Right lobe of liver (tissue), 6 donors: ENCODE measurements at regions not wholly inside any gene's neighbourhood (a gene's known extent, or its start where the extent isn't known, plus 50 kb on each side); places are given as distances from the start of the nearest gene placed in this dataset.

Source experiments
- ATAC-seq, 4 donors: fragments of 200-7000 bp; cut with Tn5 transposase; one replicate each; pipeline ENCODE4 v1.9.1; 2020; ENCODE audit warnings: mild to moderate bottlenecking in 4 of 4, moderate library complexity in 4 of 4
- DNase-seq, 3 donors: peaks; one replicate each; pipeline ENCODE4 v3.0.0-alpha.2; 2020
- H3K27ac ChIP-seq, 3 donors: fragments of 200-600 bp; one replicate each; pipeline ENCODE4 v1.8.0; 2022
- H3K27me3 ChIP-seq, 2 donors: fragments of 200-600 bp; one replicate each; pipeline ENCODE4 v1.8.0; 2022
- H3K36me3 ChIP-seq, 4 donors: fragments of 200-600 bp; sonication (generic) in 1 of 4; one replicate each; pipeline versions ENCODE4 v1.5.1 to v1.8.0; 2017 to 2022; ENCODE audit warnings: control low read depth in 1 of 4
- H3K4me1 ChIP-seq, 4 donors: fragments of 200-600 bp; sonication (generic) in 1 of 4; one replicate each; pipeline versions ENCODE4 v1.5.1 to v1.8.0; 2017 to 2022; ENCODE audit warnings: control low read depth in 1 of 4
- H3K4me3 ChIP-seq, 3 donors: fragments of 200-600 bp; one replicate each; pipeline ENCODE4 v1.8.0; 2022
- H3K9me3 ChIP-seq, 4 donors: fragments of 200-600 bp; sonication (generic) in 1 of 4; one replicate each; pipeline versions ENCODE4 v1.5.1 to v1.8.0; 2017 to 2022; ENCODE audit warnings: control low read depth in 1 of 4
- POLR2A ChIP-seq: fragments of 450-650 bp; IDR thresholded peaks from one replicate; pipeline ENCODE4 v1.6.1; 2017; ENCODE audit warnings: antibody characterized with exemption, mild to moderate bottlenecking
- WGBS: methylation state at CpG from one replicate; pipeline ENCODE4 v1.1.6; 2018; ENCODE audit warnings: low coverage, low lambda C conversion rate; ENCODE audit not compliant: insufficient coverage; ENCODE audit errors: missing lambda C conversion rate; 5-methylcytosine and 5-hydroxymethylcytosine counted together
- intact Hi-C, 2 donors: fragments of 100-400 bp; cut with DNase I; formaldehyde crosslinking; loops; one replicate each; pipeline versions ENCODE4 v1.11.2 to v1.14.1; 2022
- TF ChIP-seq, protein P1 (sequence below), 4 donors: fragments of 200-600 bp in 3 of 4; fragments of 450-650 bp in 1 of 4; IDR thresholded peaks; one replicate each; pipeline versions ENCODE4 v1.5.1 to v1.8.0; 2016 to 2022; ENCODE audit warnings: antibody characterized with exemption in 4 of 4, mild to moderate bottlenecking in 2 of 4
- donor health status: DM: no; HTN: yes; CAD: no.
- donor health status: DM: no; HTN: no; CAD: no.
- donor health status: DM: no; HTN: no; CAD: no.
- donor health status: DM: no; HTN: yes; CAD: no.
- donor health status: DM: no; HTN: yes; CAD: no.

- intact Hi-C loops, result no loop called here
- ATAC-seq (no peak), DNase-seq (no peak)
- Histone ChIP-seq H3K36me3 (no peaks in the 10 kb centered on the region), H3K4me3 (no peak overlapping the region), H3K4me1 (no peaks in the 10 kb centered on the region), H3K27ac (no peak overlapping the region), H3K27me3 (no peaks in the 10 kb centered on the region), H3K9me3 (no peaks in the 10 kb centered on the region)
- WGBS, result 16% methylated on average over 22 of the region's 24 CpGs
- TF ChIP-seq POLR2A, result no peak
- TF ChIP-seq, protein P1, sequence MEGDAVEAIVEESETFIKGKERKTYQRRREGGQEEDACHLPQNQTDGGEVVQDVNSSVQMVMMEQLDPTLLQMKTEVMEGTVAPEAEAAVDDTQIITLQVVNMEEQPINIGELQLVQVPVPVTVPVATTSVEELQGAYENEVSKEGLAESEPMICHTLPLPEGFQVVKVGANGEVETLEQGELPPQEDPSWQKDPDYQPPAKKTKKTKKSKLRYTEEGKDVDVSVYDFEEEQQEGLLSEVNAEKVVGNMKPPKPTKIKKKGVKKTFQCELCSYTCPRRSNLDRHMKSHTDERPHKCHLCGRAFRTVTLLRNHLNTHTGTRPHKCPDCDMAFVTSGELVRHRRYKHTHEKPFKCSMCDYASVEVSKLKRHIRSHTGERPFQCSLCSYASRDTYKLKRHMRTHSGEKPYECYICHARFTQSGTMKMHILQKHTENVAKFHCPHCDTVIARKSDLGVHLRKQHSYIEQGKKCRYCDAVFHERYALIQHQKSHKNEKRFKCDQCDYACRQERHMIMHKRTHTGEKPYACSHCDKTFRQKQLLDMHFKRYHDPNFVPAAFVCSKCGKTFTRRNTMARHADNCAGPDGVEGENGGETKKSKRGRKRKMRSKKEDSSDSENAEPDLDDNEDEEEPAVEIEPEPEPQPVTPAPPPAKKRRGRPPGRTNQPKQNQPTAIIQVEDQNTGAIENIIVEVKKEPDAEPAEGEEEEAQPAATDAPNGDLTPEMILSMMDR (IDR thresholded peaks at IDR 0.05), result no peak
Measured at GRCh38 chr1:36585569-36586548, 103.1 kb upstream of the CSF3R start.

- Histone ChIP-seq H3K9me3 (no peaks in the 10 kb centered on the region), H3K36me3 (no peaks in the 10 kb centered on the region), H3K27ac (no peak overlapping the region), H3K4me1 (no peaks in the 10 kb centered on the region), H3K27me3 (no peaks in the 10 kb centered on the region), H3K4me3 (no peak overlapping the region)
- WGBS, result 31% methylated on average over 6 of the region's 6 CpGs
- TF ChIP-seq, protein P1 (IDR thresholded peaks at IDR 0.05), result no peak
- DNase-seq (no peak), ATAC-seq (no peak)
- intact Hi-C loops, result no loop called here
Measured at GRCh38 chr1:36584874-36585453, 102.3 kb upstream of the CSF3R start.

- WGBS, result 57% methylated on average over 16 of the region's 21 CpGs
- ATAC-seq, result no peak
- Histone ChIP-seq H3K36me3 (no peaks in the 10 kb centered on the region), H3K27ac (no peak overlapping the region), H3K27me3 (no peaks in the 10 kb centered on the region), H3K4me3 (no peak overlapping the region), H3K4me1 (no peaks in the 10 kb centered on the region), H3K9me3 (no peaks in the 10 kb centered on the region)
- DNase-seq, result no peak
- no peak for TF ChIP-seq POLR2A
- TF ChIP-seq, protein P1 (IDR thresholded peaks at IDR 0.05), result no peak
- intact Hi-C loops, result no loop called here
Measured at GRCh38 chr1:36583980-36584782, 101.5 kb upstream of the CSF3R start.

DNA sequence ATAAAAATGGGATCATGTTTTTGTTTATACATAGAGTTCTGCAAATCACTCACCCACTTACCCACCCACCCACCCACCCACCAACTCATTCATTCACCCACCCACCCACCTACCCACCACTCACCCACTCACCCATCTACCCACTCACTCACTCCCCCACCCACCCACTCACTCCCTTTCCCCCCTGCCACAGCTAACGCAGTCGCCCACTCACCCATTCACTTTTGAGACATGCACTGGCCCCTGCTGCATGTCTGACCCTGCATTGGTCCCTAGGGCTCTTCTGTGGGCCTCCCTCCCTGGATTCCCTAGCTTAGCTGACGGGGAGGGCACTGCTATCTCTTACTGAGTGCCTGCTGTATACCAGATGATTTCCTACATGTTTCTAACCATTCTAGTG, 100.4 kb upstream of the CSF3R start:
- H3K4me3 ChIP-seq, result no peak overlapping the region
- 82% methylated on average over 3 of the region's 3 CpGs for WGBS
- ATAC-seq (no peak), DNase-seq (no peak)
- no peaks in the 10 kb centered on the region for H3K27me3 ChIP-seq
- H3K4me1 ChIP-seq, result no peaks in the 10 kb centered on the region
- no peaks in the 10 kb centered on the region for H3K9me3 ChIP-seq
- H3K36me3 ChIP-seq, result no peaks in the 10 kb centered on the region
- intact Hi-C loops, result no loop called here
- H3K27ac ChIP-seq, result no peak overlapping the region
- TF ChIP-seq, protein P1 (IDR thresholded peaks at IDR 0.05), result no peak
- no peak for TF ChIP-seq POLR2A
